AG09319 (cell line): ENCODE measurements at regions not wholly inside any gene's neighbourhood (a gene's known extent, or its start where the extent isn't known, plus 50 kb on each side); places are given as distances from the start of the nearest gene placed in this dataset.

ENCODE experiments used
- DNase-seq: peaks from one replicate; pipeline ENCODE4 v3.0.0-alpha.2; 2010; ENCODE audit warnings: low read depth; ENCODE audit errors: extremely low read depth
- CTCF ChIP-seq: IDR thresholded peaks from 2 replicates; pipeline ENCODE4 v1.5.1; 2011; ENCODE audit warnings: low read depth, mild to moderate bottlenecking, inconsistent platforms, low read length, moderate library complexity

- DNase-seq, result no peak
- no peak for TF ChIP-seq CTCF
These were observed 390.6 kb upstream of the CFAP20DC start for GRCh38 chr3:59440285-59441028.

GRCh38 chr3:59438492-59438891 is 388.7 kb upstream of the CFAP20DC start:
- TF ChIP-seq CTCF, result no peak
- no peak for DNase-seq

- TF ChIP-seq CTCF, result no peak
- DNase-seq, result no peak
These were observed 386.5 kb upstream of the CFAP20DC start for GRCh38 chr3:59436164-59436958.

- no peak for TF ChIP-seq CTCF
- no peak for DNase-seq
These were observed 383.7 kb upstream of the CFAP20DC start for GRCh38 chr3:59433546-59433945.

- no peak for DNase-seq
- no peak for TF ChIP-seq CTCF
These were observed 382.8 kb upstream of the CFAP20DC start for GRCh38 chr3:59432665-59433064.

- no peak for DNase-seq
- no peak for TF ChIP-seq CTCF
These were observed 380.5 kb upstream of the CFAP20DC start for GRCh38 chr3:59430341-59430740.

GRCh38 chr3:59429198-59429597 is 379.4 kb upstream of the CFAP20DC start:
- no peak for TF ChIP-seq CTCF
- DNase-seq, result no peak
